Bronchial epithelial cell (primary cell): ENCODE measurements at regions not wholly inside any gene's neighbourhood (a gene's known extent, or its start where the extent isn't known, plus 50 kb on each side); places are given as distances from the start of the nearest gene placed in this dataset.
"Not testable (repeated sequence)": the region's sequence is repeated elsewhere in the genome, so short reads cannot be mapped to it uniquely, and the experiment has no call there.

Experiments used
- DNase-seq: peaks from one replicate; pipeline ENCODE4 v3.0.0-alpha.2; 2010; ENCODE audit warnings: low read depth
- FAIRE-seq: peaks from 2 replicates; lab custom pipeline; 2011; peaks lifted over from hg19 to GRCh38; lab: Jason Lieb, UNC
- H3K27me3 ChIP-seq: 2 replicates; pipeline ENCODE4 v1.5.1; 2011; ENCODE audit warnings: low read length; ENCODE audit not compliant: control insufficient read depth, insufficient read depth
- H3K36me3 ChIP-seq: 2 replicates; pipeline ENCODE4 v1.5.1; 2011; ENCODE audit warnings: low read length; ENCODE audit not compliant: control insufficient read depth, insufficient read depth
- H3K4me3 ChIP-seq: 2 replicates; pipeline ENCODE4 v1.5.1; 2011; ENCODE audit warnings: mild to moderate bottlenecking, low read depth, low read length, control low read depth
- TF ChIP-seq, protein P1 (sequence below): IDR thresholded peaks from 2 replicates; pipeline ENCODE4 v1.5.1; 2011; ENCODE audit warnings: mild to moderate bottlenecking, moderate library complexity, low read length, control low read depth, inconsistent platforms; ENCODE audit not compliant: insufficient read depth, severe bottlenecking

GRCh38 chrX:112197840-112198239 is 115.3 kb upstream of the TRPC5 start:
- TF ChIP-seq, protein P1, sequence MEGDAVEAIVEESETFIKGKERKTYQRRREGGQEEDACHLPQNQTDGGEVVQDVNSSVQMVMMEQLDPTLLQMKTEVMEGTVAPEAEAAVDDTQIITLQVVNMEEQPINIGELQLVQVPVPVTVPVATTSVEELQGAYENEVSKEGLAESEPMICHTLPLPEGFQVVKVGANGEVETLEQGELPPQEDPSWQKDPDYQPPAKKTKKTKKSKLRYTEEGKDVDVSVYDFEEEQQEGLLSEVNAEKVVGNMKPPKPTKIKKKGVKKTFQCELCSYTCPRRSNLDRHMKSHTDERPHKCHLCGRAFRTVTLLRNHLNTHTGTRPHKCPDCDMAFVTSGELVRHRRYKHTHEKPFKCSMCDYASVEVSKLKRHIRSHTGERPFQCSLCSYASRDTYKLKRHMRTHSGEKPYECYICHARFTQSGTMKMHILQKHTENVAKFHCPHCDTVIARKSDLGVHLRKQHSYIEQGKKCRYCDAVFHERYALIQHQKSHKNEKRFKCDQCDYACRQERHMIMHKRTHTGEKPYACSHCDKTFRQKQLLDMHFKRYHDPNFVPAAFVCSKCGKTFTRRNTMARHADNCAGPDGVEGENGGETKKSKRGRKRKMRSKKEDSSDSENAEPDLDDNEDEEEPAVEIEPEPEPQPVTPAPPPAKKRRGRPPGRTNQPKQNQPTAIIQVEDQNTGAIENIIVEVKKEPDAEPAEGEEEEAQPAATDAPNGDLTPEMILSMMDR, result no peak
- Histone ChIP-seq H3K4me3 (no peak overlapping the region), H3K27me3 (no peaks in the 10 kb centered on the region), H3K36me3 (no peaks in the 10 kb centered on the region)
- DNase-seq (no peak), FAIRE-seq (no peak)

DNA sequence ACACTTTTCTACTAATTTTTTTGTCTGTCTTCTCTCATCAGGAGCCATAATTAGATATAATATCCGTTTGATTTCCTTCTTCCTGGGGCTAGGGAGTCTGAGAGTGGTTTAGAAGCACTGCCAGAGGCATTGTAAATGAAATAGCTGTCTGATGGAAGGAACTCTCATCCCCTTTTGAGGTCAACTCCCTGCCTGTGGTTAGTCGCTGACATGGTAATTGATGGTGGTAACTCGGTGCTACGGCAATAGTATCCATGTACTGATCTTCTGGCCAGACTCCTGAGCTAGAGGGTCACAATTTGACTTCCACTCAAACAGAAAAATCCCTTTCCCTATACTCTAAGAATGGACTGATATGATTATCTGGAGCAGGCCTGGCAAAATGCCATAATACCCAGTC is 108.1 kb upstream of the TRPC5 start:
- FAIRE-seq (no peak), DNase-seq (no peak)
- Histone ChIP-seq H3K36me3 (no peaks in the 10 kb centered on the region), H3K4me3 (no peak overlapping the region), H3K27me3 (no peaks in the 10 kb centered on the region)
- TF ChIP-seq, protein P1, result no peak

DNA sequence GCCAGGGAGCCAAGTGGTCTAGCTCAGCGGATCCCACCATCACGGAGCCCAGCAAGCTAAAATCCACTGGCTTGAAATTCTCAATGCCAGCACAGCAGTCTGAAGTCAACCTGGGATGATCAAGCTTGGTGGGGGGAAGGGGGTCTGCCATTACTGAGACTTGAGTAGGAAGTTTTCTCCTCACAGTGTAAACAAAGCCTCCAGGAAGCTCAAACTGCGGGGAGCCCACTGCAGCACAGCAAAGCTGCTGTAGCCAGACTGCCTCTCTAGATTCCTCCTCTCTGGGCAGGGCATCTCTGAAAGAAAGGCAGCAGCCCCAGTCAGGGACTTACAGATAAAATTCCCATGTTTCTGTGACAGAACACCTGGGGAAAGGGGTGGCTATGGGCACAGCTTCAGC is 98.8 kb upstream of the TRPC5 start:
- not testable (repeated sequence) for H3K4me3 ChIP-seq, H3K36me3 ChIP-seq, H3K27me3 ChIP-seq, FAIRE-seq, DNase-seq

GRCh38 chrX:112164420-112164819 is 81.8 kb upstream of the TRPC5 start:
- Histone ChIP-seq H3K27me3 (no peaks in the 10 kb centered on the region), H3K4me3 (no peak overlapping the region), H3K36me3 (no peaks in the 10 kb centered on the region)
- TF ChIP-seq, protein P1, result no peak
- DNase-seq, result no peak
- no peak for FAIRE-seq

DNA sequence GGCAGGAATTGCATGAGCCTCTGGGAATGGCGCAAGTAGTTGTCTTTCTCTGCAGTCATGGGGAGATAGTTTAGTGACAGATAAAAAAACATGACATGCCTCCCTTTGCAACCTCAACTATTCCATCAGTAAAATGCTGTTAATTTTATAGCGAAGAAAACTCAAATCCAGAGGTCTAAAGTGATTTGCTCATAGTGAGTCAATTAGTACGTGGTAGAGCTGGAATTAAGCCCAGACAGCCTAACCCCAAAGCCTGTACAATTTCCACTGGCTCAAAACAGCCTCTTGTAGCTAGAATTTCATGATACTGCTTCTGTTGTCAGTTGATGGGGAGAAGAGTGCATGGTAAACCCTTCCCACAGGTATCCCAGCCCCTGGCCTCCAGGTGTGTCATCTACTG is 81.3 kb upstream of the TRPC5 start:
- Histone ChIP-seq H3K36me3 (no peaks in the 10 kb centered on the region), H3K4me3 (no peak overlapping the region), H3K27me3 (no peaks in the 10 kb centered on the region)
- no peak for FAIRE-seq
- DNase-seq, result no peak
- TF ChIP-seq, protein P1, result no peak

DNA sequence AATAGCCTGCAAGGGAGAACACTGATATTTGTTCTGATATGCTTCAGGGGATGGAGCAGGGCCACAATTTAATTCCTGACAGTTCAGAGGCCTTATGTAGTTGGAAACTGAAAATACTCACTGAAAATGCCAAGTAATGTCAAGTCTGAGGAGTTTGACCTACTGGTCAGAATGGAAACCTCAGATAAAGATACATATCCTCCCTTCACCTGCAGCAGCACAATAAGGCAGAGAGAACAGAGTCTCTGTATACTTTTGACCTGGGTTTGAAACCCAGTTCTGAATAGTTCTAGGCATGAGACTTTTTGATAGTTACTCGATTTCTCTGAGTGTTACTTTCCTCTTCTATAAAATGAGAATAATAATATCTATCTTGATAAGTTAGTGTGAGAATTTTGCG is 65.8 kb upstream of the TRPC5 start:
- Histone ChIP-seq H3K36me3 (no peaks in the 10 kb centered on the region), H3K27me3 (no peaks in the 10 kb centered on the region), H3K4me3 (no peak overlapping the region)
- no peak for FAIRE-seq
- no peak for DNase-seq
- TF ChIP-seq, protein P1, result no peak

GRCh38 chrX:112147206-112147605 is 64.6 kb upstream of the TRPC5 start:
- H3K27me3 ChIP-seq, result no peaks in the 10 kb centered on the region
- TF ChIP-seq, protein P1, result no peak
- FAIRE-seq, result no peak
- no peak overlapping the region for H3K4me3 ChIP-seq
- no peak for DNase-seq
- no peaks in the 10 kb centered on the region for H3K36me3 ChIP-seq
